ENCODE measurements at regions not wholly inside any gene's neighbourhood (a gene's known extent, or its start where the extent isn't known, plus 50 kb on each side); places are given as distances from the start of the nearest gene placed in this dataset.
"Not testable (repeated sequence)": the region's sequence is repeated elsewhere in the genome, so short reads cannot be mapped to it uniquely, and the experiment has no call there.

GRCh38 chr6:104466306-104466705 is 393.4 kb downstream of the HACE1 start:
- Histone ChIP-seq H3K9ac (ENCODE audit: low read length) (no peak overlapping the region), H3K4me3 (ENCODE audit: low read depth, low read length) (no peak overlapping the region), H3K36me3 (ENCODE audit: control insufficient read depth, insufficient read depth, low read length) (no peaks in the 10 kb centered on the region), H3K4me1 (ENCODE audit: control insufficient read depth, insufficient read depth, low read length) (peaks cover under 1% of the 10 kb centered on the region), H3K27ac (ENCODE audit: low read depth, low read length) (no peak overlapping the region), H3K9me3 (ENCODE audit: control insufficient read depth, insufficient read depth, low read depth, low read length) (no peaks in the 10 kb centered on the region), H3K27me3 (ENCODE audit: control insufficient read depth, insufficient read depth, low read length) (no peaks in the 10 kb centered on the region)

DNA sequence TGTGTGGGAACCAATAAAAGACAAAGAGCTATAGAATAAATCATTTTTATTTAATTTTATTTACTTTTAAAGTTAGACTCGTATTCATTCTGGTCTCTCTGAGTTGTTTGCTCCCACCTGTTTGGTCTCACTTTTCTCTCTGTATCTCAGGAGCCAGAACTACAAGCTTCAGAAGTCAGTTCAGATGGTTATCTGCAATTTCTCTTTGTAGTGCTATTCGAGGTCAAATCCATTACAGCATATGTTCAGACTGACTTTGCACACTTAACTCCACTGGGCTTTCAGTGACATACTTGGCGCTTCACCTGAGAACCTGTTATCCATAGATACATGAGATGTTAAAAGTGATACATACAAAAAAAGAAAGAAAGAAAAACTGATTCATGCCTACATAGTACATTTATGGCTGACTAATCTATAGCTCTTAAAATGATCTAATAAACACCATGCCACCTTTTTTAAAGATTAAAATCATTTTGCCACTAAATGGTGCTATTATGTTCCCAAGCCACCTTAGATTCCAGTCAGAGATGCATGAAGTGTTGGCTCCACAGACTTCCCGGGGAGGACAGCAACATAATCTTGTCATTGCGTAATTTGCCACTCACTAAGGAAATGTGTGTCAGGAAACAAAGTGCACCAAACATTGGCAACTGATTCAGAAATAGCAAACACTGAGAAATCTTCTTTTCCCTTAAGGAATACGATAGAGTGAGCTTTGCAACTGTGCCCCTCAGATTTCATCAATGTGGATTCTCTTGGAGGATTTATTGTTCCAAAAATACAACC is 396.7 kb downstream of the HACE1 start:
- Histone ChIP-seq H3K36me3 (ENCODE audit: control insufficient read depth, insufficient read depth, low read length) (no peaks in the 10 kb centered on the region), H3K27me3 (ENCODE audit: control insufficient read depth, insufficient read depth, low read length) (no peaks in the 10 kb centered on the region), H3K4me3 (ENCODE audit: low read depth, low read length) (no peak overlapping the region), H3K4me1 (ENCODE audit: control insufficient read depth, insufficient read depth, low read length) (no peaks in the 10 kb centered on the region), H3K27ac (ENCODE audit: low read depth, low read length) (no peak overlapping the region), H3K9me3 (ENCODE audit: control insufficient read depth, insufficient read depth, low read depth, low read length) (no peaks in the 10 kb centered on the region), H3K9ac (ENCODE audit: low read length) (no peak overlapping the region)

GRCh38 chr6:104460738-104461483 is 398.8 kb downstream of the HACE1 start:
- H3K27me3 ChIP-seq (ENCODE audit: control insufficient read depth, insufficient read depth, low read length): no peaks in the 10 kb centered on the region
- no peaks in the 10 kb centered on the region for H3K9me3 ChIP-seq (ENCODE audit: control insufficient read depth, insufficient read depth, low read depth, low read length)
- no peak overlapping the region for H3K9ac ChIP-seq (ENCODE audit: low read length)
- H3K4me3 ChIP-seq (ENCODE audit: low read depth, low read length): no peak overlapping the region
- no peaks in the 10 kb centered on the region for H3K4me1 ChIP-seq (ENCODE audit: control insufficient read depth, insufficient read depth, low read length)
- no peak overlapping the region for H3K27ac ChIP-seq (ENCODE audit: low read depth, low read length)
- H3K36me3 ChIP-seq (ENCODE audit: control insufficient read depth, insufficient read depth, low read length): no peaks in the 10 kb centered on the region

DNA sequence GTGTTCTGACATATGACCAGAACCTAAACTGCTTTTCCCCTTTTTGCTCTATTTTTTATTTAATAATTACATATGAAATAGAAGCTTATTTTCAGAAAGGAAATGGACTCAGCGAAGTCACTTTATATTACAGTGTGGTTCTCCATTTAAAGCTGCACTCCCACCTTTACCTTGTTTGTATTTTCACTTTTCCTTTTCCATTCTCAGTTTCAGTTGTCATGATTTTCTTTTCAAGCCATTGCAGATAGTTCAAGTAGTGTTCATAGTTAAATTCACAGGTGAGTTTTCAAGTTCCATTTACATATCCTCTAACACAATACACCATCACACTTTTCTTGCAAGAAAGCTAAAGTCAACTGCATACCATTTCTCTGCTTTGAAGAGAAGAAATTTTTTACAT is 400.2 kb downstream of the HACE1 start:
- no peak overlapping the region for H3K9ac ChIP-seq (ENCODE audit: low read length)
- H3K27ac ChIP-seq (ENCODE audit: low read depth, low read length): no peak overlapping the region
- H3K36me3 ChIP-seq (ENCODE audit: control insufficient read depth, insufficient read depth, low read length): no peaks in the 10 kb centered on the region
- H3K27me3 ChIP-seq (ENCODE audit: control insufficient read depth, insufficient read depth, low read length): no peaks in the 10 kb centered on the region
- H3K4me3 ChIP-seq (ENCODE audit: low read depth, low read length): no peak overlapping the region
- no peaks in the 10 kb centered on the region for H3K9me3 ChIP-seq (ENCODE audit: control insufficient read depth, insufficient read depth, low read depth, low read length)
- no peaks in the 10 kb centered on the region for H3K4me1 ChIP-seq (ENCODE audit: control insufficient read depth, insufficient read depth, low read length)

DNA sequence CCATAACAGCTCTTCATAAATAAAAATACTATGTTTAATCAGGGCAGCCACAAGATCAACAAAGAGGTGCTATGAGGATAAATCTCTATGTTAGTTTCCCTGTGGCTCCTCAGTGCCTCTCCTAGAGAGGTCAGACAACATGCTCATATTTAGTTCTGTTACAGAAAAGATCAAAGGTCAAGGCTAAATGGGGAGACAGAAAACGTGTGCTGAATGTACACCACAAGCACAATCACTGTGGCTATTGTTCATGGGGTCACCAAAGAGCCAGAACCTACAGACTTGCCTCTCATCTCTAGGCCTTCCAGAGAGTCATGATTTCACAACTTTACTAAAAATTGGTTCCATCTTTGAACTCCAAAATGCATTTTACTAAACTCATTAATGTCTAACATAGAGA is 409.8 kb downstream of the HACE1 start:
- Histone ChIP-seq H3K9me3 (ENCODE audit: control insufficient read depth, insufficient read depth, low read depth, low read length) (no peaks in the 10 kb centered on the region), H3K4me1 (ENCODE audit: control insufficient read depth, insufficient read depth, low read length) (no peaks in the 10 kb centered on the region), H3K4me3 (ENCODE audit: low read depth, low read length) (no peak overlapping the region), H3K9ac (ENCODE audit: low read length) (no peak overlapping the region), H3K36me3 (ENCODE audit: control insufficient read depth, insufficient read depth, low read length) (no peaks in the 10 kb centered on the region), H3K27ac (ENCODE audit: low read depth, low read length) (no peak overlapping the region), H3K27me3 (ENCODE audit: control insufficient read depth, insufficient read depth, low read length) (no peaks in the 10 kb centered on the region)

- not testable (repeated sequence) for H3K27me3 ChIP-seq (ENCODE audit: control insufficient read depth, insufficient read depth, low read length); H3K9me3 ChIP-seq (ENCODE audit: control insufficient read depth, insufficient read depth, low read depth, low read length); H3K4me1 ChIP-seq (ENCODE audit: control insufficient read depth, insufficient read depth, low read length); H3K9ac ChIP-seq (ENCODE audit: low read length); H3K36me3 ChIP-seq (ENCODE audit: control insufficient read depth, insufficient read depth, low read length); H3K4me3 ChIP-seq (ENCODE audit: low read depth, low read length); H3K27ac ChIP-seq (ENCODE audit: low read depth, low read length)
Measured at GRCh38 chr6:104446101-104447080, 413.3 kb downstream of the HACE1 start.

- Histone ChIP-seq H3K9ac (ENCODE audit: low read length) (no peak overlapping the region), H3K4me1 (ENCODE audit: control insufficient read depth, insufficient read depth, low read length) (no peaks in the 10 kb centered on the region), H3K27me3 (ENCODE audit: control insufficient read depth, insufficient read depth, low read length) (no peaks in the 10 kb centered on the region), H3K9me3 (ENCODE audit: control insufficient read depth, insufficient read depth, low read depth, low read length) (no peaks in the 10 kb centered on the region), H3K36me3 (ENCODE audit: control insufficient read depth, insufficient read depth, low read length) (no peaks in the 10 kb centered on the region), H3K4me3 (ENCODE audit: low read depth, low read length) (no peak overlapping the region), H3K27ac (ENCODE audit: low read depth, low read length) (no peak overlapping the region)
Measured at GRCh38 chr6:104434519-104434918, 425.2 kb downstream of the HACE1 start.

DNA sequence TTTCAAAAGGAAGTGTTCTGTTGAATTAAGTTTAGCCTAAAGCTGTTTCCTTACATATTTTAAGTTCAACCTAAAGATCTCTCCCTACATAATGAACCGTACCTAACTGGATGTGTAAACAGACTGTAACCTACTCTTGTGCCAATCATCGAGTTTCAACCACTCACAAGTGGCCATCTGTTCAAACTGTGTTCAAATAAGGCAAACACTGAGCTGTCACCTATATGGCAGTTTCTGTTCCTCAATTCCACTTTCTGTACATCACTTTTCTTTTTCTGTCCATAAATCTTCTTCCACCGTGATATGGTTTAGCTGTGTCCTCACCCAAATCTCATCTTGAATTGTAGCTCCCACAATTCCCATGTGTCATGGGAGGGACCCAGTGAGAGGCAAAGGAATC is 428.6 kb downstream of the HACE1 start:
- Histone ChIP-seq H3K27me3 (ENCODE audit: control insufficient read depth, insufficient read depth, low read length) (no peaks in the 10 kb centered on the region), H3K36me3 (ENCODE audit: control insufficient read depth, insufficient read depth, low read length) (no peaks in the 10 kb centered on the region), H3K9ac (ENCODE audit: low read length) (no peak overlapping the region), H3K4me3 (ENCODE audit: low read depth, low read length) (no peak overlapping the region), H3K4me1 (ENCODE audit: control insufficient read depth, insufficient read depth, low read length) (no peaks in the 10 kb centered on the region), H3K27ac (ENCODE audit: low read depth, low read length) (no peak overlapping the region), H3K9me3 (ENCODE audit: control insufficient read depth, insufficient read depth, low read depth, low read length) (peaks cover 9% of the 10 kb centered on the region; the same call in 1 of the 2 replicates)

DNA sequence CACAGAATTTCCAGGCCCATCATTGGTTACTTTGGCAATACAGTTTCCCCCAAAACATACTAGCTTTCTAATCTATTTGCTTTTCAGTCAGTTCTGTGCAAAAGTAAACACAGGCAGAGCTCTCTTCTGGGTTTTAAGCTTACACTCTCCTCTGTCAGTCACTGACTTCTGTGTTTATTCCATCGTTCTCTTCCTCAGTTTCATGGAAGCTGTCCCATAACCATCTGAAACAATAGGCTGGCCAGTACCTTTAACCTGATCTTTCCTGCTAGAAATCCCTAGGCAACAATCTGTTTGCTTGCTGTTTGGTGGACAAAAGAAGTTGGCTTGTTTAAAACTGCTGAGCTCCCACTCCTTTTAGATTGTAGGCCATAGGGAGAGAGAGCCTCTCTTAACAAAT is 431.5 kb downstream of the HACE1 start:
- no peak overlapping the region for H3K27ac ChIP-seq (ENCODE audit: low read depth, low read length)
- peaks cover 9% of the 10 kb centered on the region; the same call in 1 of the 2 replicates for H3K9me3 ChIP-seq (ENCODE audit: control insufficient read depth, insufficient read depth, low read depth, low read length)
- H3K4me3 ChIP-seq (ENCODE audit: low read depth, low read length): no peak overlapping the region
- no peak overlapping the region for H3K9ac ChIP-seq (ENCODE audit: low read length)
- no peaks in the 10 kb centered on the region for H3K36me3 ChIP-seq (ENCODE audit: control insufficient read depth, insufficient read depth, low read length)
- no peaks in the 10 kb centered on the region for H3K4me1 ChIP-seq (ENCODE audit: control insufficient read depth, insufficient read depth, low read length)
- H3K27me3 ChIP-seq (ENCODE audit: control insufficient read depth, insufficient read depth, low read length): no peaks in the 10 kb centered on the region

DNA sequence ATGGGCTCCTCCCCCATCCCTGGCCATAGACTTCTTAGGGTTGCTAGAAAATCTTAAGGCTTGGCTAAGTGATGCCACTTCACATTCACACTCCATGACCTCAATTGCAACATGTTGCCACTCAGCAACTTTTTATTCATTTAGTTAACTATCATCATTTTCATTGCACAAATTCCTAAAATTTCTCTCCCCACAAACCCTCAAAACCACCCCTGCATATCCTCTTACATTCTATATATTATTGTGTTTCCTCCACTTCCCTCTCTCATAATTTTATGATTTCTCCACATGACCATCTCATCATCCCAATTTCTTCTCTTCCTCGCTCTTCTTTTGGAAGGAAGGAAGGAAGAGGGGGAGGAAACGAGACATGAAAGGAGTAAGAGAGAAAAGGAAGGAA is 436.0 kb downstream of the HACE1 start:
- H3K9me3 ChIP-seq (ENCODE audit: control insufficient read depth, insufficient read depth, low read depth, low read length): peaks cover 9% of the 10 kb centered on the region; the same call in 1 of the 2 replicates
- H3K27ac ChIP-seq (ENCODE audit: low read depth, low read length): no peak overlapping the region
- H3K4me1 ChIP-seq (ENCODE audit: control insufficient read depth, insufficient read depth, low read length): no peaks in the 10 kb centered on the region
- no peak overlapping the region for H3K9ac ChIP-seq (ENCODE audit: low read length)
- H3K27me3 ChIP-seq (ENCODE audit: control insufficient read depth, insufficient read depth, low read length): no peaks in the 10 kb centered on the region
- no peaks in the 10 kb centered on the region for H3K36me3 ChIP-seq (ENCODE audit: control insufficient read depth, insufficient read depth, low read length)
- no peak overlapping the region for H3K4me3 ChIP-seq (ENCODE audit: low read depth, low read length)

Data from HUES6 (cell line).